ENCODE measurements at regions not wholly inside any gene's neighbourhood (a gene's known extent, or its start where the extent isn't known, plus 50 kb on each side); places are given as distances from the start of the nearest gene placed in this dataset.

DNA sequence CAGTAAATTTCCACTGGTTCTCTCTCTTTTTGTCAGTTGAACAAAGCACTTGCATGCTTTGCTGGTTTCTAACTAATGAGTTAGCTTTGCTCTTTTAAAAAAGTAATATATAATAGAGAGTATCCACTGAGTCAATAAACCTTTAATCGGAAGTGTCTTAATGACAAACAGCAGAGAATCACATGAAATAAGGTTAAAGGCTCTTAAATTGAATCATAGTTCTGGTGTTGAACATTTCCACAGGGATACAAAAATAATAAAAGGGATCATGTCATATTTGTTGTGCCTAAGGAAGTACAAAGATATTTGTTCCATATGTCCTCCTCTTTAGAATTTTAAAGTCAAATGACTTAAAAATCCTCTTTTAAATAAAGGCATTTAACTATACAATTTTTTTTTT lies 362.6 kb downstream of the LRIG3 start:
- TF ChIP-seq YY1 (IDR thresholded peaks at IDR 0.05; ENCODE audit: insufficient read depth, insufficient read length), result no peak
- no peak for TF ChIP-seq ZNF274 (IDR thresholded peaks at IDR 0.05; ENCODE audit: low read depth, low read length)
- TF ChIP-seq SUZ12 (IDR thresholded peaks at IDR 0.05; ENCODE audit: extremely low read depth, insufficient read depth, insufficient read length), result no peak
